ENCODE measurements at regions not wholly inside any gene's neighbourhood (a gene's known extent, or its start where the extent isn't known, plus 50 kb on each side); places are given as distances from the start of the nearest gene placed in this dataset.
A peak's percentile ranks its signal among the peaks of the same experiment; 100 is the strongest.
"Not testable (repeated sequence)": the region's sequence is repeated elsewhere in the genome, so short reads cannot be mapped to it uniquely, and the experiment has no call there.

- DNase-seq (ENCODE audit: low read depth) = no peak
Measured at GRCh38 chr6:117761610-117762009, 86.3 kb downstream of the NUS1 start.

- DNase-seq (ENCODE audit: low read depth) = no peak
Measured at GRCh38 chr6:117771403-117771802, 96.1 kb downstream of the NUS1 start.

GRCh38 chr6:117776441-117776840 lies 101.2 kb downstream of the NUS1 start:
- peak; percentile 61 for DNase-seq (ENCODE audit: low read depth)

- no peak for DNase-seq (ENCODE audit: low read depth)
Measured at GRCh38 chr6:117781550-117781949, 106.3 kb downstream of the NUS1 start.

GRCh38 chr6:117783279-117783678 lies 108.0 kb downstream of the NUS1 start:
- DNase-seq (ENCODE audit: low read depth) = no peak

- no peak for DNase-seq (ENCODE audit: low read depth)
Measured at GRCh38 chr6:117791012-117791411, 115.7 kb downstream of the NUS1 start.

GRCh38 chr6:117795234-117795633 lies 111.8 kb upstream of the SLC35F1 start:
- DNase-seq (ENCODE audit: low read depth) = no peak

- not testable (repeated sequence) for DNase-seq (ENCODE audit: low read depth)
Measured at GRCh38 chr6:117798819-117799218, 108.2 kb upstream of the SLC35F1 start.

- DNase-seq (ENCODE audit: low read depth) = no peak
Measured at GRCh38 chr6:117810269-117810668, 96.8 kb upstream of the SLC35F1 start.

GRCh38 chr6:117817499-117817898 lies 89.6 kb upstream of the SLC35F1 start:
- no peak for DNase-seq (ENCODE audit: low read depth)

- DNase-seq (ENCODE audit: low read depth) = no peak
Measured at GRCh38 chr6:117817992-117818391, 89.1 kb upstream of the SLC35F1 start.

- no peak for DNase-seq (ENCODE audit: low read depth)
Measured at GRCh38 chr6:117818449-117818848, 88.6 kb upstream of the SLC35F1 start.

- DNase-seq (ENCODE audit: low read depth) = peak; percentile 33
Measured at GRCh38 chr6:117829594-117830319, 77.3 kb upstream of the SLC35F1 start.

GRCh38 chr6:117837261-117837660 lies 69.8 kb upstream of the SLC35F1 start:
- no peak for DNase-seq (ENCODE audit: low read depth)

- DNase-seq (ENCODE audit: low read depth) = peak; percentile 84
Measured at GRCh38 chr6:117840541-117840983, 66.5 kb upstream of the SLC35F1 start.

- no peak for DNase-seq (ENCODE audit: low read depth)
Measured at GRCh38 chr6:117847912-117848311, 59.2 kb upstream of the SLC35F1 start.

GRCh38 chr6:117849087-117849486 lies 58.0 kb upstream of the SLC35F1 start:
- DNase-seq (ENCODE audit: low read depth) = no peak

Data from amniotic epithelial cell (primary cell).